Neural progenitor cell (in vitro differentiated cells): ENCODE measurements at regions not wholly inside any gene's neighbourhood (a gene's known extent, or its start where the extent isn't known, plus 50 kb on each side); places are given as distances from the start of the nearest gene placed in this dataset.
A peak's percentile ranks its signal among the peaks of the same experiment; 100 is the strongest.

ENCODE experiments used
- DNase-seq: peaks from one replicate; pipeline ENCODE4 v3.0.0-alpha.2; 2016; ENCODE audit warnings: low spot score
- H2AFZ ChIP-seq: fragments of 200-600 bp; sonication (generic); replicated peaks from 2 replicates; pipeline ENCODE4 v1.6.1; 2016; ENCODE audit warnings: antibody characterized with exemption
- H3F3A ChIP-seq: fragments of 200-600 bp; sonication (generic); 2 replicates; pipeline ENCODE4 v1.6.1; 2016; ENCODE audit warnings: antibody characterized with exemption, low read depth
- H3K27ac ChIP-seq: fragments of 200-600 bp; sonication (generic); 2 replicates; pipeline ENCODE4 v1.5.1; 2016; ENCODE audit warnings: mild to moderate bottlenecking
- H3K27me3 ChIP-seq: fragments of 200-600 bp; sonication (generic); 2 replicates; pipeline ENCODE4 v1.6.1; 2016; ENCODE audit warnings: mild to moderate bottlenecking, moderate library complexity
- H3K36me3 ChIP-seq: fragments of 200-600 bp; sonication (generic); 2 replicates; pipeline ENCODE4 v1.5.1; 2016
- H3K4me1 ChIP-seq: fragments of 200-600 bp; sonication (generic); 2 replicates; pipeline ENCODE4 v1.6.1; 2016; ENCODE audit warnings: mixed run types
- H3K4me2 ChIP-seq: fragments of 200-600 bp; sonication (generic); 2 replicates; pipeline ENCODE4 v1.6.1; 2016
- H3K4me3 ChIP-seq: fragments of 200-600 bp; sonication (generic); 2 replicates; pipeline ENCODE4 v1.5.1; 2016
- H3K79me2 ChIP-seq: fragments of 200-600 bp; sonication (generic); 2 replicates; pipeline ENCODE4 v1.6.1; 2016; ENCODE audit warnings: low read depth
- H3K9ac ChIP-seq: fragments of 200-600 bp; sonication (generic); 2 replicates; pipeline ENCODE4 v1.6.1; 2016
- H3K9me3 ChIP-seq: fragments of 200-600 bp; sonication (generic); 2 replicates; pipeline ENCODE4 v1.5.1; 2016; ENCODE audit warnings: low read depth
- H4K20me1 ChIP-seq: fragments of 200-600 bp; sonication (generic); 2 replicates; pipeline ENCODE4 v1.6.1; 2016; ENCODE audit warnings: low read depth
- H3K27ac Mint-ChIP-seq: 3 replicates; pipeline ENCODE4 v1.8.0; 2021; ENCODE audit warnings: mixed read lengths
- H3K27me3 Mint-ChIP-seq: 2 replicates; pipeline ENCODE4 v1.8.0; 2022; ENCODE audit warnings: low read depth, mild to moderate bottlenecking, inconsistent platforms, moderate library complexity, mixed read lengths; ENCODE audit not compliant: insufficient read depth
- H3K36me3 Mint-ChIP-seq: 3 replicates; pipeline ENCODE4 v1.8.0; 2021; ENCODE audit warnings: mixed read lengths
- H3K4me1 Mint-ChIP-seq: 3 replicates; pipeline ENCODE4 v1.8.0; 2021; ENCODE audit warnings: mixed read lengths
- H3K4me3 Mint-ChIP-seq: 3 replicates; pipeline ENCODE4 v1.8.0; 2021; ENCODE audit warnings: mild to moderate bottlenecking, moderate library complexity, mixed read lengths
- H3K9me3 Mint-ChIP-seq: 3 replicates; pipeline ENCODE4 v1.8.0; 2020; ENCODE audit warnings: mixed read lengths
- CTCF ChIP-seq: fragments of 200-600 bp; sonication (generic); IDR thresholded peaks from 2 replicates; pipeline ENCODE4 v1.5.1; 2017; ENCODE audit warnings: antibody characterized with exemption, mild to moderate bottlenecking
- EZH2 ChIP-seq: fragments of 200-600 bp; sonication (generic); IDR thresholded peaks from 2 replicates; pipeline ENCODE4 v1.6.1; 2017; ENCODE audit warnings: antibody characterized with exemption, mild to moderate bottlenecking, moderate library complexity
- EZH2phosphoT487 ChIP-seq: fragments of 200-600 bp; sonication (generic); IDR thresholded peaks from 2 replicates; pipeline ENCODE4 v1.6.1; 2017; ENCODE audit warnings: antibody characterized with exemption

DNA sequence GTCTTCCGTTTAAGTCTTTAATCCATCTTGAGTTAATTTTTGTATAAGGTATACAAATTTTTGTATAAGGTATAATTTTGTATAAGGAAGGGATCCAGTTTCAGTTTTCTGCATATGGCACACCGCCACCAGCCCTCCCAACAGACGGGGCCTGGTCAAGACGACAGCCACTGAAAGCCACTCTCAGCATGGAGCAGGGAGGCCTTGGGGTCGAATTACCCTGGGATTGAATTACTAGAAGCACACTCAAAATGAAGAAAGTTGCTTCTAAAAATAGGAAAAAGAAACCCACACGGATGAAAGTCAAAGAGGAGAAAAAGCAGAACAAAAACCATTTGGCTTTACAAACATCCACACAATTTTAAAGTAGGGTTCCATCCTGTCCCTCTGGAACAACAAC, 586.2 kb upstream of the ADAMTS16 start:
- Histone ChIP-seq H3K27me3 (no peaks in the 10 kb centered on the region), H2AFZ (no peak overlapping the region), H3K79me2 (no peaks in the 10 kb centered on the region), H3K36me3 (no peaks in the 10 kb centered on the region), H3F3A (peaks cover 31% of the 10 kb centered on the region), H3K4me2 (peak overlapping the region; percentile 30), H3K4me3 (no peak overlapping the region), H3K4me1 (peaks cover 49% of the 10 kb centered on the region), H3K9ac (no peak overlapping the region), H4K20me1 (no peaks in the 10 kb centered on the region), H3K27ac (no peak overlapping the region), H3K9me3 (no peaks in the 10 kb centered on the region)
- H3K27me3 Mint-ChIP-seq: peaks cover 6% of the 10 kb centered on the region
- H3K4me1 Mint-ChIP-seq: peaks cover 14% of the 10 kb centered on the region
- no peak overlapping the region for H3K27ac Mint-ChIP-seq
- H3K4me3 Mint-ChIP-seq: no peak overlapping the region
- no peak for TF ChIP-seq EZH2
- peaks cover 3% of the 10 kb centered on the region for H3K36me3 Mint-ChIP-seq
- DNase-seq: no peak
- peaks cover 6% of the 10 kb centered on the region for H3K9me3 Mint-ChIP-seq

DNA sequence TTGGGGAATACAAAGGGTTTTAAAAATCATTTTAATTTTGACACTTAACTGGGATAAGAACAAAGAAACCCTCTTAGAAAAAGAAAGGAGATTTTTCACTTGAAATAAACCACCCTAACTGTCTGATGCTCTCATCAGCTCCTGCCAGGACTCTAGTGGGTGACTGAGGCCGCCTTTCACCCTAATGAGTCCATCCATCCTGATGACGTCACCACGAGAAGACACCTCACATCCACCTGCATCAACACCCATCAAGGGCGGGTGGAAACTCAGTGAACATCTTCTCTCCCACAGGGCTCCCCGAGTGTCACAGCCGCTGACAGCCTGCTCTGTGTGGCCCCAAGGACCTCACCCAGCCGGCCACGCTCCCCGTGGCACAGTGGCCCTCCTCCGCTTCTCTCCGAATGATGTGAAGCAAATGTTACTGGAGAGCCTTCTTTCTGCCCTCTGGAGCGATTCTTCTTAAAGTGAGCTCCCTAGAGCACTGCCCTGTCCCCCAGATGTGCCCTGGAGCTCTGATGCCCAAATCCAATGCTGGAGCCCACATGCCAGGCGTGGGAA, 584.3 kb upstream of the ADAMTS16 start:
- no peak overlapping the region for H3K27ac Mint-ChIP-seq
- no peaks in the 10 kb centered on the region for H3K9me3 ChIP-seq
- H3K79me2 ChIP-seq: no peaks in the 10 kb centered on the region
- TF ChIP-seq CTCF (no peak), EZH2 (no peak), EZH2phosphoT487 (no peak)
- H2AFZ ChIP-seq: no peak overlapping the region
- no peak overlapping the region for H3K9ac ChIP-seq
- H3K36me3 ChIP-seq: no peaks in the 10 kb centered on the region
- H3K27me3 ChIP-seq: no peaks in the 10 kb centered on the region
- no peak for DNase-seq
- peaks cover 11% of the 10 kb centered on the region for H3K4me1 Mint-ChIP-seq
- H3K4me3 ChIP-seq: no peak overlapping the region
- no peaks in the 10 kb centered on the region for H3K27me3 Mint-ChIP-seq
- H3F3A ChIP-seq: peaks cover 18% of the 10 kb centered on the region
- H3K27ac ChIP-seq: no peak overlapping the region
- H3K36me3 Mint-ChIP-seq: no peaks in the 10 kb centered on the region
- peaks cover 10% of the 10 kb centered on the region for H3K9me3 Mint-ChIP-seq
- no peak overlapping the region for H3K4me3 Mint-ChIP-seq
- peaks cover 42% of the 10 kb centered on the region for H3K4me1 ChIP-seq
- no peaks in the 10 kb centered on the region for H4K20me1 ChIP-seq
- no peak overlapping the region for H3K4me2 ChIP-seq

DNA sequence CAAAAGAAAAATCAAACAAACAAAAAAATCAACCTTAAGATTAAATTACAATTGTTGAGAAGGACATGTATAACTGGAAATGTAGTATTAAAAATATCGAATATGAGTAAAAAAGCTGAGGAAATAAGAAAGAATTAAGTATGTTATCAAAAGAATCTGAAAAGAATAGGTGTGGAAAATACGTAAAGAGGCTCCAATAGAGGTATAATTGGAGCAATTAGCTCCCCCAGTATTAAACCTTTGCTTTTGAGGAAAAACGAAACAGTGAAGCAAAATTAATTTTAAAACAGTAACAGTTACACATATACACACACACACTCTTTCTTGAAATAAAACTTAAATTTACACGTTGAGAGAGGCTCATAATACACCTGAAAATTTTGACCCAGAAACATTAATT, 578.7 kb upstream of the ADAMTS16 start:
- TF ChIP-seq CTCF (no peak), EZH2 (no peak), EZH2phosphoT487 (no peak)
- Histone ChIP-seq H3K36me3 (no peaks in the 10 kb centered on the region), H3K79me2 (no peaks in the 10 kb centered on the region), H3K4me1 (peaks cover 21% of the 10 kb centered on the region), H3K4me2 (no peak overlapping the region), H3F3A (peaks cover 18% of the 10 kb centered on the region), H3K27me3 (no peaks in the 10 kb centered on the region), H3K27ac (no peak overlapping the region), H4K20me1 (no peaks in the 10 kb centered on the region), H3K9ac (no peak overlapping the region), H2AFZ (no peak overlapping the region), H3K4me3 (no peak overlapping the region), H3K9me3 (no peaks in the 10 kb centered on the region)
- H3K27me3 Mint-ChIP-seq: no peaks in the 10 kb centered on the region
- H3K9me3 Mint-ChIP-seq: peaks cover 16% of the 10 kb centered on the region
- H3K4me1 Mint-ChIP-seq: no peaks in the 10 kb centered on the region
- H3K4me3 Mint-ChIP-seq: no peak overlapping the region
- no peaks in the 10 kb centered on the region for H3K36me3 Mint-ChIP-seq
- DNase-seq: no peak
- no peak overlapping the region for H3K27ac Mint-ChIP-seq

DNA sequence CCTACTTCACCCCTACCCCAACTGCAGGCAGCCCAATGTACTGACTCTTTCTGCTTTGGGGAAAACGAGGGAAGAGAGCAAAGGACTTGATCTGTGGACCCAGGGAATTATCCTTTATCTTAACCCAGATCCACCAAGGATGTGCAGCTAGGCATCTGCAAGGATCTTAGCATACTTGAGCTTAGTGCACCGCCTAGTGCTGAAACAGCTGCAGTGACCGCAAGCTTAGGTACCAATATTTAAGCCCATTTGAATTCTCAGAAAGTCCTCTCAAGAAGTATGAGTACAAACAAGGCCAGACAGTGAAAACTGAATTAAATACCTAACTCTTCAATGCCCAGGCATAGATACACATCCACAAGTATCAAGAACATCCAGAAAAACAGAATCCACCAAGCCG, 576.7 kb upstream of the ADAMTS16 start:
- no peak overlapping the region for H3K27ac ChIP-seq
- H3K27me3 ChIP-seq: no peaks in the 10 kb centered on the region
- no peak overlapping the region for H3K9ac ChIP-seq
- no peaks in the 10 kb centered on the region for H3K79me2 ChIP-seq
- DNase-seq: peak; percentile 85
- no peaks in the 10 kb centered on the region for H3K9me3 ChIP-seq
- H3F3A ChIP-seq: no peaks in the 10 kb centered on the region
- no peaks in the 10 kb centered on the region for H4K20me1 ChIP-seq
- H3K36me3 Mint-ChIP-seq: no peaks in the 10 kb centered on the region
- H3K4me1 ChIP-seq: peaks cover 1% of the 10 kb centered on the region
- no peaks in the 10 kb centered on the region for H3K4me1 Mint-ChIP-seq
- no peaks in the 10 kb centered on the region for H3K36me3 ChIP-seq
- H3K4me2 ChIP-seq: no peak overlapping the region
- no peaks in the 10 kb centered on the region for H3K27me3 Mint-ChIP-seq
- no peak overlapping the region for H3K4me3 ChIP-seq
- TF ChIP-seq CTCF: peak; percentile 87
- no peak for TF ChIP-seq EZH2phosphoT487
- H3K4me3 Mint-ChIP-seq: no peak overlapping the region
- H3K9me3 Mint-ChIP-seq: peaks cover 21% of the 10 kb centered on the region
- H2AFZ ChIP-seq: no peak overlapping the region
- no peak overlapping the region for H3K27ac Mint-ChIP-seq
